ENCODE measurements at regions not wholly inside any gene's neighbourhood (a gene's known extent, or its start where the extent isn't known, plus 50 kb on each side); places are given as distances from the start of the nearest gene placed in this dataset.

- TF ChIP-seq NFIC (IDR thresholded peaks at IDR 0.05) (no peak), YY1 (IDR thresholded peaks at IDR 0.05; ENCODE audit: low read depth) (no peak)
- TF ChIP-seq, protein P1, sequence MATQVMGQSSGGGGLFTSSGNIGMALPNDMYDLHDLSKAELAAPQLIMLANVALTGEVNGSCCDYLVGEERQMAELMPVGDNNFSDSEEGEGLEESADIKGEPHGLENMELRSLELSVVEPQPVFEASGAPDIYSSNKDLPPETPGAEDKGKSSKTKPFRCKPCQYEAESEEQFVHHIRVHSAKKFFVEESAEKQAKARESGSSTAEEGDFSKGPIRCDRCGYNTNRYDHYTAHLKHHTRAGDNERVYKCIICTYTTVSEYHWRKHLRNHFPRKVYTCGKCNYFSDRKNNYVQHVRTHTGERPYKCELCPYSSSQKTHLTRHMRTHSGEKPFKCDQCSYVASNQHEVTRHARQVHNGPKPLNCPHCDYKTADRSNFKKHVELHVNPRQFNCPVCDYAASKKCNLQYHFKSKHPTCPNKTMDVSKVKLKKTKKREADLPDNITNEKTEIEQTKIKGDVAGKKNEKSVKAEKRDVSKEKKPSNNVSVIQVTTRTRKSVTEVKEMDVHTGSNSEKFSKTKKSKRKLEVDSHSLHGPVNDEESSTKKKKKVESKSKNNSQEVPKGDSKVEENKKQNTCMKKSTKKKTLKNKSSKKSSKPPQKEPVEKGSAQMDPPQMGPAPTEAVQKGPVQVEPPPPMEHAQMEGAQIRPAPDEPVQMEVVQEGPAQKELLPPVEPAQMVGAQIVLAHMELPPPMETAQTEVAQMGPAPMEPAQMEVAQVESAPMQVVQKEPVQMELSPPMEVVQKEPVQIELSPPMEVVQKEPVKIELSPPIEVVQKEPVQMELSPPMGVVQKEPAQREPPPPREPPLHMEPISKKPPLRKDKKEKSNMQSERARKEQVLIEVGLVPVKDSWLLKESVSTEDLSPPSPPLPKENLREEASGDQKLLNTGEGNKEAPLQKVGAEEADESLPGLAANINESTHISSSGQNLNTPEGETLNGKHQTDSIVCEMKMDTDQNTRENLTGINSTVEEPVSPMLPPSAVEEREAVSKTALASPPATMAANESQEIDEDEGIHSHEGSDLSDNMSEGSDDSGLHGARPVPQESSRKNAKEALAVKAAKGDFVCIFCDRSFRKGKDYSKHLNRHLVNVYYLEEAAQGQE (IDR thresholded peaks at IDR 0.05; ENCODE audit: low read depth) = no peak
Observed at GRCh38 chr1:244919320-244920282, 55.3 kb upstream of the HNRNPU start.

- TF ChIP-seq, protein P2, sequence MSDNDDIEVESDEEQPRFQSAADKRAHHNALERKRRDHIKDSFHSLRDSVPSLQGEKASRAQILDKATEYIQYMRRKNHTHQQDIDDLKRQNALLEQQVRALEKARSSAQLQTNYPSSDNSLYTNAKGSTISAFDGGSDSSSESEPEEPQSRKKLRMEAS (IDR thresholded peaks at IDR 0.05) = peak; percentile 87
- TF ChIP-seq, protein P1 (IDR thresholded peaks at IDR 0.05; ENCODE audit: low read depth) = no peak
- TF ChIP-seq EGR1 (IDR thresholded peaks at IDR 0.05) = peak; percentile 89
- TF ChIP-seq, protein P3, sequence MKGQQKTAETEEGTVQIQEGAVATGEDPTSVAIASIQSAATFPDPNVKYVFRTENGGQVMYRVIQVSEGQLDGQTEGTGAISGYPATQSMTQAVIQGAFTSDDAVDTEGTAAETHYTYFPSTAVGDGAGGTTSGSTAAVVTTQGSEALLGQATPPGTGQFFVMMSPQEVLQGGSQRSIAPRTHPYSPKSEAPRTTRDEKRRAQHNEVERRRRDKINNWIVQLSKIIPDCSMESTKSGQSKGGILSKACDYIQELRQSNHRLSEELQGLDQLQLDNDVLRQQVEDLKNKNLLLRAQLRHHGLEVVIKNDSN (IDR thresholded peaks at IDR 0.05) = peak; percentile 32; the same call in 1 of the 2 replicates
- no peak for TF ChIP-seq YY1 (IDR thresholded peaks at IDR 0.05; ENCODE audit: low read depth)
- no peak for TF ChIP-seq TCF12 (IDR thresholded peaks at IDR 0.05; ENCODE audit: low read depth)
- TF ChIP-seq ZBTB7A (IDR thresholded peaks at IDR 0.05; ENCODE audit: low read depth) = 0 out of 2 replicates have a peak, but pooled peaks have one; percentile 36
Observed at GRCh38 chr1:244918421-244919319, 54.3 kb upstream of the HNRNPU start.

DNA sequence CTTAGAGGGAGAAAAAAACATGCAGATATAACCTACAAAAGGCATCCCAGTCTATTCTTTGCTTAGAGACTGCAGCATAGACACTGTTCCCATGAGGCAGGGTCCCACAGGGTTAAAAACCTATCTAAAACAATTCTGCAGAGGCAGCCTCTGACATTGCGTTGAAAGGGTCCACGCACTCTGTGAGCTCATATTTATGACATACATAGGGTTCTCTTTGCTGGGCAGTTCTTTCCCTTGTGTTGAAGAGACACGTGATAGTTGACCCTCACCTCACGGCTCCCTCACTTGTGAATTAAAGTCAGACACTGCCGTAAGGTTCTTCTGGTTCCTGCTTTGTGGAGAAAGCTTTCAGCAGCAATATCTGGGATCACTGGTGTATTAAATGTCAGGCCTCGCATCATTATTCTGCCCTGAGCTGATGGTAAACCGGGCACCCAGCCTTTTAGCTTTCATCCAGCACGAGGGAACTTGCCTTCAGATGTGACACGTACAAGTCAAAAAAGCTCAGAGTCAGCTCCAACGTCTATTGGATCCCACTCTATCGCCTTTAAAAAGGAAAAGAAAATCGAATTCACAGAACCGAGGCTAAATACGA, 52.8 kb upstream of the HNRNPU start:
- TF ChIP-seq, protein P1 (IDR thresholded peaks at IDR 0.05; ENCODE audit: low read depth) = no peak
- no peak for TF ChIP-seq NFIC (IDR thresholded peaks at IDR 0.05)
- TF ChIP-seq CREB1 (IDR thresholded peaks at IDR 0.05; ENCODE audit: low read depth) = no peak
- no peak for TF ChIP-seq ZBTB7A (IDR thresholded peaks at IDR 0.05; ENCODE audit: low read depth)
- TF ChIP-seq FOXM1 (IDR thresholded peaks at IDR 0.05; ENCODE audit: borderline replicate concordance, low read depth) = no peak

DNA sequence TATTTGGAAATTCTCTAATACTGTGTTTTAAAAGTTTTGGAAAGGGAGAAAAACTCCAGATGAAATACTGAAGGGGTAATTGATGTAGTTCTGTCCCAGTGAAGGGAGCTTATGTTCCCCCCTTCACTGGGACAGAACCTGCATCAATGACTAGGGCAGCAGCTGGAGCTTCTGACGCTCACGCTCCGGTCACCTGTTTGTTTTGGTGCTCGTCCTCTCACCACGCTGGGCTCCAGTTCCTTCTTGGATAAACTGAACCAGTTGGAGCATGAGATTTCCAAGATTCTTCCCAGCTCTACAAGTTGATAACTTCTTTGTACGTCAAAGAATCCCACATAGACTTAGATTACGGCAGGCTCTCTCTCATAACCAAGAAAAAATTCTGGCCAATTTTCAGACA, 51.4 kb upstream of the HNRNPU start:
- TF ChIP-seq CEBPB (IDR thresholded peaks at IDR 0.05) = no peak
- TF ChIP-seq RAD21 (IDR thresholded peaks at IDR 0.05; ENCODE audit: low read depth) = no peak

GRCh38 chr1:244914761-244915160, 50.4 kb upstream of the HNRNPU start:
- no peak for TF ChIP-seq TCF12 (IDR thresholded peaks at IDR 0.05; ENCODE audit: low read depth)
- TF ChIP-seq, protein P3 (IDR thresholded peaks at IDR 0.05) = no peak
- no peak for TF ChIP-seq RAD21 (IDR thresholded peaks at IDR 0.05; ENCODE audit: low read depth)
- no peak for TF ChIP-seq EGR1 (IDR thresholded peaks at IDR 0.05)
- TF ChIP-seq TAF1 (IDR thresholded peaks at IDR 0.05; ENCODE audit: low read depth) = no peak
- TF ChIP-seq CREB1 (IDR thresholded peaks at IDR 0.05; ENCODE audit: low read depth) = no peak
- no peak for TF ChIP-seq FOXM1 (IDR thresholded peaks at IDR 0.05; ENCODE audit: borderline replicate concordance, low read depth)
- TF ChIP-seq TEAD4 (IDR thresholded peaks at IDR 0.05) = no peak
- no peak for TF ChIP-seq NFIC (IDR thresholded peaks at IDR 0.05)
- TF ChIP-seq, protein P2 (IDR thresholded peaks at IDR 0.05) = no peak
- TF ChIP-seq EP300 (IDR thresholded peaks at IDR 0.05; ENCODE audit: borderline replicate concordance) = no peak
- no peak for TF ChIP-seq CEBPB (IDR thresholded peaks at IDR 0.05)
- TF ChIP-seq ZBTB7A (IDR thresholded peaks at IDR 0.05; ENCODE audit: low read depth) = no peak
- no peak for TF ChIP-seq YY1 (IDR thresholded peaks at IDR 0.05; ENCODE audit: low read depth)

Data from Ishikawa (cell line).